ENCODE measurements at regions not wholly inside any gene's neighbourhood (a gene's known extent, or its start where the extent isn't known, plus 50 kb on each side); places are given as distances from the start of the nearest gene placed in this dataset.

- H3K27ac ChIP-seq = no peak overlapping the region
- H3K9me3 ChIP-seq = no peaks in the 10 kb centered on the region
- DNase-seq (ENCODE audit: low spot score in 2 of 2) = no peak
- no peak for TF ChIP-seq POLR2AphosphoS5 (IDR thresholded peaks at IDR 0.05)
- TF ChIP-seq EP300 (IDR thresholded peaks at IDR 0.05) = no peak
- no peak for TF ChIP-seq POLR2A (IDR thresholded peaks at IDR 0.05)
- TF ChIP-seq CTCF (IDR thresholded peaks at IDR 0.05) = no peak
- no peak overlapping the region for H3K4me3 ChIP-seq
- H3K36me3 ChIP-seq = no peaks in the 10 kb centered on the region
- WGBS = 83% methylated on average over 2 of the region's 2 CpGs
- H3K4me1 ChIP-seq = peaks cover 3% of the 10 kb centered on the region
- H3K27me3 ChIP-seq = no peaks in the 10 kb centered on the region
Observed at GRCh38 chr5:10912435-10912834, 151.4 kb upstream of the DAP start.

DNA sequence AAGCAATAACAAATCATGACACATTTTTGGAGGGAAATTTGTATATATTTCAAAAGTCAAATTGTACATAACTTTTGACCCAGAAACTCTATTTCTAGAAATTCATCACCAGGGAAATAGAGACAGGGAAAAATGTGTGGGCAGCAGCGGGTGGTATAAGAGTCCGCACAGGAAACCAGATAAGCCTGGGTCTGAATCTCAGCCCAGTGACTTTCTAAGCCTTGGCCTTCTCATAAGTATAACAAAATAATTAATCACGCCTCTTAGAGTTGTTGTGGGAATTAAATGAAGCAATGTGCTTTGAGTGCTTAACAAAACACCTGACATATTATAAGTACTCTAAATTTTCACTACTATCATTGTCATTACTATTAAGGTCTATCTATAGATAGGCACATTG, 149.2 kb upstream of the DAP start:
- no peaks in the 10 kb centered on the region for H3K27me3 ChIP-seq
- no peaks in the 10 kb centered on the region for H3K9me3 ChIP-seq
- peaks cover 3% of the 10 kb centered on the region for H3K4me1 ChIP-seq
- DNase-seq (ENCODE audit: low spot score in 2 of 2) = no peak
- H3K36me3 ChIP-seq = no peaks in the 10 kb centered on the region
- TF ChIP-seq POLR2AphosphoS5 (IDR thresholded peaks at IDR 0.05) (no peak), POLR2A (IDR thresholded peaks at IDR 0.05) (no peak), CTCF (IDR thresholded peaks at IDR 0.05) (no peak), EP300 (IDR thresholded peaks at IDR 0.05) (no peak)
- WGBS = 77% methylated on average over 3 of the region's 3 CpGs
- H3K27ac ChIP-seq = no peak overlapping the region
- H3K4me3 ChIP-seq = no peak overlapping the region

GRCh38 chr5:10904862-10905432, 143.9 kb upstream of the DAP start:
- no peaks in the 10 kb centered on the region for H3K9me3 ChIP-seq
- no peaks in the 10 kb centered on the region for H3K36me3 ChIP-seq
- peaks cover 2% of the 10 kb centered on the region for H3K27me3 ChIP-seq
- no peak for DNase-seq (ENCODE audit: low spot score in 2 of 2)
- no peak overlapping the region for H3K27ac ChIP-seq
- TF ChIP-seq EP300 (IDR thresholded peaks at IDR 0.05) (no peak), CTCF (IDR thresholded peaks at IDR 0.05) (no peak), POLR2A (IDR thresholded peaks at IDR 0.05) (no peak), POLR2AphosphoS5 (IDR thresholded peaks at IDR 0.05) (no peak)
- H3K4me1 ChIP-seq = no peaks in the 10 kb centered on the region
- no peak overlapping the region for H3K4me3 ChIP-seq
- 63% methylated on average over 3 of the region's 3 CpGs for WGBS

GRCh38 chr5:10903786-10904560, 142.9 kb upstream of the DAP start:
- no peaks in the 10 kb centered on the region for H3K36me3 ChIP-seq
- WGBS = 86% methylated on average over 2 of the region's 2 CpGs
- no peak overlapping the region for H3K4me3 ChIP-seq
- no peak overlapping the region for H3K27ac ChIP-seq
- H3K27me3 ChIP-seq = peaks cover 2% of the 10 kb centered on the region
- DNase-seq (ENCODE audit: low spot score in 2 of 2) = no peak
- no peaks in the 10 kb centered on the region for H3K4me1 ChIP-seq
- H3K9me3 ChIP-seq = no peaks in the 10 kb centered on the region
- no peak for TF ChIP-seq EP300 (IDR thresholded peaks at IDR 0.05)
- TF ChIP-seq CTCF (IDR thresholded peaks at IDR 0.05) = no peak
- no peak for TF ChIP-seq POLR2A (IDR thresholded peaks at IDR 0.05)
- no peak for TF ChIP-seq POLR2AphosphoS5 (IDR thresholded peaks at IDR 0.05)

DNA sequence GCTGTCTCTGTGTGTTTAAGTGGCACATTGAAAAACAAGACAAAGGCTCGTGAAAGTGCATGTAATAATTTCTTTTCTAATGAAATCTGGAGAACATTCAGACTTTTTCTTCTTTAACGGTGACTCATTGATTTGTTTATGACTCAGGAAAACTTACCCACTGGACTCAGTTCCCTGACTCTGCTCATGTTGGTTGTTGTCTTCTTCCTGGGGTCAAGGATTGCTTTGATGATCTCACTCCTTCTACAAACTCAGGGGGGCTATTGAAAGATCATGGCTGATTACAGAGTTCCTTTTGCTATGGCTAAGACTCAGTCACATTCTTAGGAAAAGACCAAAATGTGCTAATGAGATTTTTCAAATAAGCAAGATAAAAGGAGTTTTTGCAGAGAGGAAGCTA, 141.1 kb upstream of the DAP start:
- Histone ChIP-seq H3K9me3 (no peaks in the 10 kb centered on the region), H3K4me3 (no peak overlapping the region), H3K4me1 (no peaks in the 10 kb centered on the region), H3K36me3 (no peaks in the 10 kb centered on the region), H3K27ac (no peak overlapping the region), H3K27me3 (peaks cover 2% of the 10 kb centered on the region)
- TF ChIP-seq EP300 (IDR thresholded peaks at IDR 0.05) = no peak
- no peak for TF ChIP-seq CTCF (IDR thresholded peaks at IDR 0.05)
- TF ChIP-seq POLR2A (IDR thresholded peaks at IDR 0.05) = no peak
- TF ChIP-seq POLR2AphosphoS5 (IDR thresholded peaks at IDR 0.05) = no peak
- 47% methylated on average over 2 of the region's 2 CpGs for WGBS
- DNase-seq (ENCODE audit: low spot score in 2 of 2) = no peak

Measured in suprapubic skin (tissue), 4 donors.